ENCODE measurements at regions not wholly inside any gene's neighbourhood (a gene's known extent, or its start where the extent isn't known, plus 50 kb on each side); places are given as distances from the start of the nearest gene placed in this dataset.

GRCh38 chr11:119991669-119992068 is 146.2 kb downstream of the TRIM29 start:
- Mint-ChIP-seq H3K4me3 (no peak overlapping the region), H3K4me1 (no peaks in the 10 kb centered on the region), H3K9me3 (no peaks in the 10 kb centered on the region)

GRCh38 chr11:119991022-119991404 is 146.9 kb downstream of the TRIM29 start:
- DNase-seq = no peak
- Mint-ChIP-seq H3K36me3 (no peaks in the 10 kb centered on the region), H3K27me3 (peaks cover 18 to 27% of the 10 kb centered on the region in 2 donors), H3K4me1 (no peaks in the 10 kb centered on the region), H3K9me3 (no peaks in the 10 kb centered on the region), H3K27ac (no peak overlapping the region), H3K4me3 (no peak overlapping the region)
- no peak for ATAC-seq (replicated peaks)

More at GRCh38 chr11:119991669-119992068, 146.2 kb downstream of the TRIM29 start:
- ATAC-seq (replicated peaks) (no peak), DNase-seq (no peak)
- Mint-ChIP-seq H3K36me3 (no peaks in the 10 kb centered on the region), H3K27me3 (peaks cover 18 to 27% of the 10 kb centered on the region in 2 donors), H3K27ac (no peak overlapping the region)

- no peak overlapping the region for H3K27ac Mint-ChIP-seq
- no peak for ATAC-seq (replicated peaks)
- H3K27me3 Mint-ChIP-seq = peaks cover 18 to 30% of the 10 kb centered on the region in 2 donors
- H3K4me1 Mint-ChIP-seq = no peaks in the 10 kb centered on the region
- H3K4me3 Mint-ChIP-seq = no peak overlapping the region
- H3K9me3 Mint-ChIP-seq = no peaks in the 10 kb centered on the region
- no peak for DNase-seq
- H3K36me3 Mint-ChIP-seq = no peaks in the 10 kb centered on the region
Measured at GRCh38 chr11:119990309-119991021, 147.4 kb downstream of the TRIM29 start.

- no peaks in the 10 kb centered on the region for H3K4me1 Mint-ChIP-seq
- H3K9me3 Mint-ChIP-seq = no peaks in the 10 kb centered on the region
- peaks cover 28 to 40% of the 10 kb centered on the region in 2 donors for H3K27me3 Mint-ChIP-seq
- H3K4me3 Mint-ChIP-seq = no peak overlapping the region
- DNase-seq (no peak), ATAC-seq (replicated peaks) (no peak)
- no peaks in the 10 kb centered on the region for H3K36me3 Mint-ChIP-seq
- H3K27ac Mint-ChIP-seq = no peak overlapping the region
Measured at GRCh38 chr11:119989159-119989821, 148.6 kb downstream of the TRIM29 start.

GRCh38 chr11:119985551-119985950 is 152.4 kb downstream of the TRIM29 start:
- Mint-ChIP-seq H3K9me3 (no peaks in the 10 kb centered on the region), H3K36me3 (no peaks in the 10 kb centered on the region), H3K27me3 (peaks cover 27 to 30% of the 10 kb centered on the region in 2 donors), H3K4me3 (no peak overlapping the region), H3K4me1 (no peaks in the 10 kb centered on the region), H3K27ac (no peak overlapping the region)
- ATAC-seq (replicated peaks) (no peak), DNase-seq (no peak)

GRCh38 chr11:119983816-119984215 is 154.1 kb downstream of the TRIM29 start:
- H3K36me3 Mint-ChIP-seq = no peaks in the 10 kb centered on the region
- DNase-seq = no peak
- H3K27me3 Mint-ChIP-seq = peaks cover 27 to 30% of the 10 kb centered on the region in 2 donors
- H3K9me3 Mint-ChIP-seq = no peaks in the 10 kb centered on the region
- H3K4me1 Mint-ChIP-seq = no peaks in the 10 kb centered on the region
- no peak overlapping the region for H3K27ac Mint-ChIP-seq
- no peak for ATAC-seq (replicated peaks)
- H3K4me3 Mint-ChIP-seq = no peak overlapping the region

GRCh38 chr11:119983240-119983732 is 154.6 kb downstream of the TRIM29 start:
- H3K27me3 Mint-ChIP-seq = peaks cover 28 to 34% of the 10 kb centered on the region in 2 donors
- no peak for DNase-seq
- H3K36me3 Mint-ChIP-seq = no peaks in the 10 kb centered on the region

GRCh38 chr11:119982517-119983239 is 155.2 kb downstream of the TRIM29 start:
- no peak for DNase-seq
- Mint-ChIP-seq H3K9me3 (no peaks in the 10 kb centered on the region), H3K36me3 (no peaks in the 10 kb centered on the region), H3K27ac (no peak overlapping the region), H3K4me1 (no peaks in the 10 kb centered on the region), H3K4me3 (no peak overlapping the region), H3K27me3 (peaks cover 29 to 32% of the 10 kb centered on the region in 2 donors)
- no peak for ATAC-seq (replicated peaks)

More at GRCh38 chr11:119983240-119983732, 154.6 kb downstream of the TRIM29 start:
- no peak for ATAC-seq (replicated peaks)
- Mint-ChIP-seq H3K4me1 (no peaks in the 10 kb centered on the region), H3K9me3 (no peaks in the 10 kb centered on the region), H3K4me3 (no peak overlapping the region), H3K27ac (no peak overlapping the region)

- no peaks in the 10 kb centered on the region for H3K4me1 Mint-ChIP-seq
- no peaks in the 10 kb centered on the region for H3K36me3 Mint-ChIP-seq
- peaks cover 35 to 38% of the 10 kb centered on the region in 2 donors for H3K27me3 Mint-ChIP-seq
- no peak overlapping the region for H3K27ac Mint-ChIP-seq
- H3K4me3 Mint-ChIP-seq = no peak overlapping the region
- DNase-seq (no peak), ATAC-seq (replicated peaks) (no peak)
- no peaks in the 10 kb centered on the region for H3K9me3 Mint-ChIP-seq
Measured at GRCh38 chr11:119980431-119980830, 157.5 kb downstream of the TRIM29 start.

- no peaks in the 10 kb centered on the region for H3K36me3 Mint-ChIP-seq
Measured at GRCh38 chr11:119979701-119980100, 158.2 kb downstream of the TRIM29 start.

GRCh38 chr11:119978696-119979095 is 159.2 kb downstream of the TRIM29 start:
- Mint-ChIP-seq H3K9me3 (no peaks in the 10 kb centered on the region), H3K27me3 (peaks cover 23 to 26% of the 10 kb centered on the region in 2 donors), H3K4me3 (no peak overlapping the region), H3K36me3 (no peaks in the 10 kb centered on the region), H3K27ac (no peak overlapping the region), H3K4me1 (no peaks in the 10 kb centered on the region)
- DNase-seq (no peak), ATAC-seq (replicated peaks) (no peak)

More at GRCh38 chr11:119979701-119980100, 158.2 kb downstream of the TRIM29 start:
- ATAC-seq (replicated peaks) = no peak
- H3K27me3 Mint-ChIP-seq = peaks cover 29 to 31% of the 10 kb centered on the region in 2 donors
- H3K9me3 Mint-ChIP-seq = no peaks in the 10 kb centered on the region
- no peak for DNase-seq
- no peaks in the 10 kb centered on the region for H3K4me1 Mint-ChIP-seq
- H3K4me3 Mint-ChIP-seq = no peak overlapping the region
- H3K27ac Mint-ChIP-seq = no peak overlapping the region

- no peak for ATAC-seq (replicated peaks)
- no peak overlapping the region for H3K27ac Mint-ChIP-seq
Measured at GRCh38 chr11:119977881-119978280, 160.0 kb downstream of the TRIM29 start.

GRCh38 chr11:119977561-119977860 is 160.4 kb downstream of the TRIM29 start:
- no peak for DNase-seq
- Mint-ChIP-seq H3K9me3 (peaks cover 3 to 4% of the 10 kb centered on the region in 2 donors), H3K27ac (no peak overlapping the region), H3K36me3 (no peaks in the 10 kb centered on the region), H3K4me1 (no peaks in the 10 kb centered on the region), H3K27me3 (peaks cover 20 to 32% of the 10 kb centered on the region in 2 donors), H3K4me3 (no peak overlapping the region)
- no peak for ATAC-seq (replicated peaks)

More at GRCh38 chr11:119977881-119978280, 160.0 kb downstream of the TRIM29 start:
- H3K4me1 Mint-ChIP-seq = no peaks in the 10 kb centered on the region
- H3K36me3 Mint-ChIP-seq = no peaks in the 10 kb centered on the region
- H3K4me3 Mint-ChIP-seq = no peak overlapping the region
- H3K27me3 Mint-ChIP-seq = peaks cover 20 to 28% of the 10 kb centered on the region in 2 donors
- peaks cover 1 to 2% of the 10 kb centered on the region in 2 donors for H3K9me3 Mint-ChIP-seq
- DNase-seq = no peak

- no peak overlapping the region for H3K27ac Mint-ChIP-seq
- no peak overlapping the region for H3K4me3 Mint-ChIP-seq
- DNase-seq (no peak), ATAC-seq (replicated peaks) (no peak)
- no peaks in the 10 kb centered on the region for H3K4me1 Mint-ChIP-seq
- no peaks in the 10 kb centered on the region for H3K36me3 Mint-ChIP-seq
- H3K9me3 Mint-ChIP-seq = peaks cover 3 to 4% of the 10 kb centered on the region in 2 donors
- peaks cover 20 to 34% of the 10 kb centered on the region in 2 donors for H3K27me3 Mint-ChIP-seq
Measured at GRCh38 chr11:119976805-119977560, 160.9 kb downstream of the TRIM29 start.
